GM12873 (cell line): ENCODE measurements at regions not wholly inside any gene's neighbourhood (a gene's known extent, or its start where the extent isn't known, plus 50 kb on each side); places are given as distances from the start of the nearest gene placed in this dataset.

Experiments used
- CTCF ChIP-seq: IDR thresholded peaks from 2 replicates; pipeline ENCODE4 v1.5.1; 2012; ENCODE audit warnings: low read depth, mild to moderate bottlenecking, moderate library complexity, low read length, control low read depth; ENCODE audit not compliant: insufficient read depth; ENCODE audit errors: missing control alignments

GRCh38 chr3:135329479-135329878 is 534.4 kb downstream of the EPHB1 start:
- no peak for TF ChIP-seq CTCF

- no peak for TF ChIP-seq CTCF
Measured at GRCh38 chr3:135337192-135337591, 542.1 kb downstream of the EPHB1 start.

- no peak for TF ChIP-seq CTCF
Measured at GRCh38 chr3:135348690-135349089, 553.6 kb downstream of the EPHB1 start.

DNA sequence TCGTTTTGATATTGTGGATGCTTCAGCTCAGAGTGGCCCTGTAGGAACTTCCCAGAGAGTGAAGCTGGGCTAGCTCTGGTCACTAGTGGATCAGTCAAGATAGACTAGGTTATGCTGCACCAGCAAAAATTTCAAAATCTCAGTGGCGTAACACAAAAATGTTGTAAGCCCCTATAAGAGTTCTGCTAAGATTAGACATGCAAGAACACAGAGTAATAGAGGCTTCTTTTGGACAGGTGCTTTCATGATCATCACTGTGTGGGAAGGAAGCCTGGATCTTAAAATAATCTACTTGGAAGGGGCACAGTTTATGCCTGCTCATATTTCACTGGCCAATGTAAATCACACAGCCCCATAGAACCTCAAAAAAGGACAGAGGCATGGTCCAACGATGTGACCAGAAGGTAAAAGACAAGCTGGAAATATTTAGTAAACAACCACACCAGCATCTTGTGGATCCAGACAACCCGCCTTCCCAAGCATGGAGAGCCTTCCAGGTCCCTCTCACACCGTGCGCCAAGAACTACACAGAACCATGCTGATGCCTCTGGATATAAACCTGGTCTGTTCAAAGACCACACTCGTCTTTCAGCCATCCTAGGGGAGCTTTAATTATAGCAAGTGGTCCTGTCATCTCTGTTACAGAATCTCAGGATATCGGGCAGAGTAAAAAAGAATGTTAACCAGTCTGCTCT is 554.3 kb downstream of the EPHB1 start:
- TF ChIP-seq CTCF = no peak

GRCh38 chr3:135352213-135352612 is 557.2 kb downstream of the EPHB1 start:
- no peak for TF ChIP-seq CTCF

- TF ChIP-seq CTCF = no peak
Measured at GRCh38 chr3:135362889-135363288, 567.8 kb downstream of the EPHB1 start.

GRCh38 chr3:135364676-135365075 is 569.6 kb downstream of the EPHB1 start:
- TF ChIP-seq CTCF = no peak
